ENCODE measurements at regions not wholly inside any gene's neighbourhood (a gene's known extent, or its start where the extent isn't known, plus 50 kb on each side); places are given as distances from the start of the nearest gene placed in this dataset.
"Not testable (repeated sequence)": the region's sequence is repeated elsewhere in the genome, so short reads cannot be mapped to it uniquely, and the experiment has no call there.

DNA sequence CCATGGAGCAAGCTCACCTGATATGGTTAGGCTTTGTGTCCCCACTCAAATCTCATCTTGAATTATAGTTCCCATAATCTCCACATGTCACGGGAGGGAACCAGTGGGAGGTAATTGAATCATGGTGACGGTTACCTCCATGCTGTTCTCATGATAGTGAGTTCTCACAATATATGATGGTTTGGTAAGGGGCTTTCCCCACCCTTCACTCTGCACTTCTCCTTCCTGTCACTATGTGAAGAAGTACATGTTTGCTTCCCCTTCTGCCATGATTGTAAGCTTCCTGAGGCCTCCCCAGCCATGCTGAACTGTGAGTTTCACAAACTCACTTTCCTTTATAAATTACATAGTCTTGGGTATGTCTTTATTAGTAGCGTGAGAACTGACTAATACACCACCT, 435.7 kb upstream of the ID2 start:
- DNase-seq = no peak

DNA sequence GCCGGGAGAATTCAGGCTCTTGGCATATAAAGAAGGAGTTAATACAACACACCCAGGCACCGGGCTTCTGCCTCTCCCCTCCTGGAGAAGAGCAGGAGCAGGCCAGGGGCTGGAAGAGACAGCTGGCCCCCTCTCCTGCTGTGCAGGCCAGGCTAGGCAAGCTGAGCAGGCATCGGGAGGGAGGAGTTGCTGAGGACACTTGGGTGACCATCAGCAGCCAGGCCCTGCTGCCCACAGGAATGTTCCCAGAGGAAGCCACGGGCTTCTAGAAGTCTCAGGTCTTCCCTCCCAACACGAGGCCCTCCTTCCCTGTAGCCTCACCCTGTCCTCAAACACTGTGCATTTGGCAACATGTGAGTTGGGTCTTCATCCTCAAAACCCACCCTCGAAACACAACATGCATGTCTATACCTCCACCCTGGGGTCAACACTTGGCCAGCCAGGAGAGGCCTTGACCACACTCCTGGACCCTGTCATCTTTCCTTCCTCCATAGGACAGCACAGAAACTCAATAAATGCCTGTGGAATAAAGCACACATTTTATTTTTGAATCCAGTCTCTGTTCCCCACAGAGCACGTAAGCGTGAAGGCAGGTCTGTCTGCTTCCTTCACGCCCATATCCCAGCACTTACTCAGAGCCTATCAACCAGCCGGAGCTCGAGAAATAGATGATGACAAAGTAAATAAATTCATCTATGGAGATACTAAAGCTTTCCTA, 433.8 kb upstream of the ID2 start:
- DNase-seq = peak; percentile 35

DNA sequence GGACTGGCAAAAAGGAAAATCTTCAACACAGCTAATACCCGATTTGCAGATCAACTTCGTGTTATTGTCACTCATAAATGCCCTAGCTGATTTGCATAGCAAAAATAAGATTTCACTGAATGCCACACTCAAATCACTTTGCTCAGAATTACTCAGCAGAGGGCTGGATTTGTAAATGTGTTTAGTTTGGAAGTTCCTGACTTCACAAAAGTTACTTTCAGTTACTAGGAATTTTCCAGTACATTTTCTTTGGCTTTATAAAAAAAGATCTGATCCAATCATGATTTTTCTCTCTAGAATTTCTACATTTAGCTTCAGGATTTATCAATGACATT, 433.3 kb upstream of the ID2 start:
- DNase-seq = no peak

DNA sequence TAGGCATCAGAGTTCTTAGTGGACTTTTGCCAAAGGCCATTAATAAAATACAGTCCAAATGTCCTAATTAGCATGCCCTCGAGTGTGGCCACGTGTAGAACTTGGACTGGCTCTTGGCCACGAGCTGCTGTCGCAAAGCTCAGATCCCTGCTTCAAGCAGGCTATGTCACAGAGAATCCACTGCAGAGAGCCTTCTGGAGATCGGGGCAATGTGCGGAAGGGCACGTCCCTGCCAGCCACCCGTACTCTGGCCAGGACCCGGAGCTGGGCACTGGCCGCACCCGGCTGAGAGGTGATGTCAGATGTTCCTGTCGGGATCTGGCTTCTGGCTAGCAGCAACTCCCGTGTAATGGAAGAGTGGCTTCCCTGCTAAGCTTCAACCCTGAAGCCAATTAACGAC, 432.7 kb upstream of the ID2 start:
- DNase-seq = no peak

DNA sequence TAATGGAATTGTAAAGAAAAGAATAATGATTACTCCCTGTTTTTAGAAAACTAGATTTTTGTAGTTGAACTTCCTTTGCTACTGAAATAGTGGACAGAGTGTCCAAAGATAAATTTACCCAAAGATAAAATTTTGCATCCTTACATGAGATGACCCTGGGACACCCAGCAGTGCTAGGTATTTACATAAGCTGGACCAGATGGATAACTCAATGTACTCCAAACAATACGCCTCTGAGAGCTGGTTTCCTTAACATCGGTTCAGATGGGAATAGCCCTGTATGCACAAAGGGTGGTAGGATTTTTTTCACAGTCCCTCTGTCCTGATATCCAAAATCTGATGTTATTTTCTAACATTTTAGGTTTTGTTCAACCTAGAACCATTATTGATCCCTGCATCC, 432.1 kb upstream of the ID2 start:
- DNase-seq = no peak

DNA sequence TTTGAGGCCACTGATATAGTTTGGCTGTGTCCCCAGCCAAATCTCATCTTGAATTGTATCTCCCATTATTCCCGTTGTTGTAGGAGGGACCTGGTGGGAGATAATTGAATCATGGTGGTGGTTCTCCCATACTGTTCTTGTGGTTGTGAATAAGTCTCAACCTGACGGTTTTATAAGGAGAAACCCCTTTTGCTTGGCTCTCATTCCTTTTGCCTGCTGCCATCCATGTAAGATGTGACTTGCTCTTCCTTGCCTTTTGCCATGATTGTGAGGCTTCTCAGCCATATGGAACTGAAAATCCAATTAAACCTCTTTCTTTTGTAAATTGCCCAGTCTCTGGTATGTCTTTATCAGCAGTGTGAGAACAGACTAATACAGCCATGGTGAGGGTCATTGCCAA, 431.6 kb upstream of the ID2 start:
- not testable (repeated sequence) for DNase-seq

DNA sequence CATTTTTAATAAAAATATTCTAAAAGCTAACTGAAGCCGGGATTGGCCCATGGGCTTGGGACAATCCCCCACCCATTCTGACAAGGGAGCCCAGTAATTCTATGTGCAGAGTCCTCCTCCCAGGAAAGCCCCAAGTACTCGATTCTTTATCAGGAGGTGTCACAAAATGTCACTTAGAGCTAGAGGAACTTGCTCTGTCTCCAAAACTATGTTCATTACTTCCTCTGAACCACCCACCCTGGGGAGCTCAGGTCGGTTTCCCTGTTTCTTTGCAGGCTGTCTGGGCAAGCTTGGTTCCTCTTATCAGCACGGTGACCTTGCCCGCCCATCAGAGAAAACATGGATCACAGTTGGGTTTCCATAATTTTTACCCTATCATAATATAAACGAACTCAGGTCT, 430.6 kb upstream of the ID2 start:
- no peak for DNase-seq

DNA sequence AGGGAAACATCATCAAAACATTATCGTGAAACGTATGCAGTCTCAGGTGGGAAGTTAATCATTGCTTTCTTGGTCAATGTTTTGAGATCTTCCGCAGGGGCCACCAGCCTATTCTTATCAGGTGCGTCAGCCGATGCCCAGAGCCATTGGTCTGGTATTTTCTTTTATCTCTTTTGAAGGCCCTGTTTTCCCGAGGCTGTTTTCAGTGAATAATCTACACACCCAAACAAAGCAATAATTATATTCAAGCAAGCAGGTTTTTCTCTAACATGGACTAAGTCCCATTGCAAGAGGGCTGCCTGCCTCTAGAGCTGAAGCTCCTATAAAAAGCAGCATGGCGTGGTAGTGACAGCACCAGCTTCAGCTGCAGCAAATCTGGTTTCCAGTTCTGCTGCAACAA, 430.0 kb upstream of the ID2 start:
- no peak for DNase-seq

DNA sequence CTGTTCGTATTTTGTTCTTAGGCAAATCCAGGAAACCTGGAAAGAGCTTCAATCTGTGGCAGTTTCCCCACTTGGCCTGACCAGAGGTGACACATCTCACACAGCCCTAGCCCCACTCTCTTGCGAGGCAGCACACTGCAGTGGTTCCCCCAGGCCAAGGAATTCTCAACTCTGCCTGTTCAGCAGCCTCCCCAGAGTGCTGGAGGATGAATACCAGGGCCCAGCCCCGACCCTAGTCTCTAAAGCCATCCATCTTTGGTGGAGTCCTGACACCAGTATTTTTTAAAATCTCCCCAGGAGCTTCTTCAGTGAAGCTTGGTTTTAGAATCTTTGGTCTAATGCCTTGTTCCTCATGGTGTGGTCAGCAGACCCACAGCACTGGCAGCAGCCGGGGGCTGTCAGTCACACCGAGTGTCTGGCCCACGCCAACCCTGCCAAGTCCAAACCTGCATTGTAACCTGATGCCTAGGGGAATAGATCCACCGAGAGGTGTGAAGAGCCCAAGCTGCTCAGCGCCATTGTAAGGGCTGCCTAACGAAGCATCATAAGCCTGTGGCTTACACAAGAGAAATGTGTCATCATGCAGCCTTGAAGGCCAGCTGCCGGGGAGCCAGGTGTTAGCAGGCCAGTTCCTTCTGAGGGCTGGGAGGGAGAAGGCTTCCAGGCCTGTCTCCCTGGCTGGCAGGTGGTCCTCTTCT, 428.7 kb upstream of the ID2 start:
- no peak for DNase-seq

DNA sequence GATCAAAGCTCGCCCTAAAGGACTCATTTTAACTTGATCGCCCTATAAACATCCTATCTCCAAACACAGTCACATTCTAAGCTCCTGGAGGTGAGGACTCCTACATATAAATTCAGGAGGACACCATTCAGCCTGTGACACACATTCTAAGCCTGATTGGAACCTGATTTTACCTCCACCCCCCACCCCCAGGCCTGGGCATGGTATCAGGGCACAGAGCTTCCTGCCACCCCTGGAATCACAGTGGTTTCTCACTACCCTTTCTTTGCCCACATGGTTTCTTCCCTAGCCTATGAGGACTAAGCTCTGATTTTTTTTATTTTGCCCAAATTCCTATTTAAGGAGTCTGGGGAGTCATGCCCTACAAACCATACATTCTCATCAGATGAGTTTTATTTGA, 428.1 kb upstream of the ID2 start:
- no peak for DNase-seq

DNA sequence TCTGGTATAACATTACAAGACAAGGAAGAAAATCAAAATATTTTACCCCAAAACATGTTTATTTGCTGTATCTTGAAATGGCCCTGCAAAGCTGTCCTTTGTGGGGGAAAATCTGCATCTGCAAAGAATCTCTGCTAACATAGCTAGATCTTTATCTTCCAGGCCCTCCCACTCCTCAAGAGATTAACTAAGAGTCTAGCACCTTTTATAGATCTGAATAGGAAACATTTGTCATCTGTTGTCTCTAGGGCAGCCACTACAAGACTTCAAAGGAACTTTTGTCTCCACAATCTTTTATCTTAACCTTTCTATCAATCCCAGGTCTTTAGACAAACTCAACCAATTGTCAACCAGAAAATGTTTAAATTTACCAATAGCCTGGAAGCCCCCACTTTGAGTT, 427.6 kb upstream of the ID2 start:
- DNase-seq = not testable (repeated sequence)

DNA sequence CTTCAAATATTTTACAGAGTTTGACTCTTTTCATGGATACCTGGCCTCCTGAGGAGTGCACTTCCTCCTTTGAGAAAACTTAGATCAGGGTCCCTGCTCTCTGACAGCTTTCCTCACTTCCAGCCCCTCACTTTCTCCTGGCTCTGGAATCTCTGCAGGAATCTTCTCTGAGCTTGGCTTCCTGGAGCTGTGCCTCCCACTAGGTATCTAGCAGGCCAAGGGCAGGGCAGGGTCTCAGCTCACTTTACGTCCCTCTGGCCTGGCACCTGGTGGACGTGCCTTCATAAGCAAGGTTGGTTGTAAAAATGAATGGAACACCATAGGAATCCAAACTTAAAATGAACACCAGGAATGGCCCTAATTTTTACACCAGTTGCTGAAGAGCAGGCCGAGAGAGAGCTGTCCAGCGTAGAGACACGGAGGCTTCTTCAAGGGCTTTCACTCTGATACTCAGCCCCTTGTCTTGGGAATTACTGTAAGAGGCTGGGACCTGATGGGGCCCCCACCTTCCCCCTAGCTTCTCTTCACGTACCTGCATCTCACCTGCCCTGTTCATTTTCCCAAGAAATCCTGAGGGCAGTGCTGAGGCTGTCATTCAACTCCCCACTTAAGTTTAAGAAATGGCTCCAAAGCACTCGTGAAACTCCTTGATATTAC, 426.9 kb upstream of the ID2 start:
- no peak for DNase-seq

DNA sequence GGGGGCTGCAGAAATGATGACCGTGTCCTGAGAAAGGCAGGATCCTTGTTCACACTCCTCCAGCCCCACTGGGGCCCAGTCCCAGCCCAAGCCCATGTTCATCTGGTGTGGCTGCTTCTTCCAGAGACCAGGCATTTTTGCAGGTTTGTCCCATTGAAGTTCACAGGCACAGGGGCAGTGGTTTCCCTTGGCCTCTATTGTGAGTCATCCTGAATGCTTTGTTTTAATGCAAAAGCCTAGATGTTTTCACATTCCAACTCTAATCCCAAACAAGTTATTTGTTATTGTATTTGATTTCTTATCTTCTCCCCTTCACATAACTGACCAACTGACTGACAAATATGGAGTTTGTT, 426.4 kb upstream of the ID2 start:
- peak; percentile 21 for DNase-seq

DNA sequence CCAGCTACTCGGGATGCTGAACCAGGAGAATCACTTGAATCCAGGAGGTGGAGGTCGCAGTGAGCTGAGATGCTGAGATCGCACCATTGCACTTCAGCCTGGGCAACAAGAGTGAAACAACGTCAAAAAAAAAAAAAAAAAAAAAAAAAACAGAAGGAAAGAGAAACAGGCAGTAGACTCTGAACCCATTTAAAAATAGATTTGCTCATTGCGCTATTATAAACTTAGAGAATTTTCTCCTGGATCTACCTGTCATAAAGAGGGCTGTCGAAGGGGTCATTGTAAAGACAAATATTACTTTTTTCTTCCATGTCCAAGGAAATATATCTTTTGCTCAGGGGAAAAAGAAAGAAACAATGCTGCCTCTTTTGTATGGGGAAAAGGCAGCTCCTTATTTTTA, 425.0 kb upstream of the ID2 start:
- no peak for DNase-seq

DNA sequence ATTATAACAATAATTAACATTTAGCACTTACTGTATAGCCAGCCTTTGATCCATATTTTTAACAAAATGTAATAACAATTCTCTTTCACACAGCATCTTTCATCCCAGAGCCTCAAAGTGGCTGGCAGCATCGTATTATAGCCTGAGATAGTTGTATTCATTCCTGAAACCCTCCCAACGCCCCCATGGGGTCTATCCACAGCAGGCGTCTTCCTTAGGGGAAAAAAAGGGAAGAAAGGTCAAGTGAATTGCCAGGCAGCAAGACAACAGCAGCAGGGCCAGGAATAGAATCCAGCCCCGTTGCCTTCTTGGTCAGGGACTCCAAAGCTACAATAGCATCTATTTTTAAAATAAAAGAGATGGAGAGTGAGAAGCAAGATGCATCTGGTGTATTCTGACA, 424.4 kb upstream of the ID2 start:
- no peak for DNase-seq

DNA sequence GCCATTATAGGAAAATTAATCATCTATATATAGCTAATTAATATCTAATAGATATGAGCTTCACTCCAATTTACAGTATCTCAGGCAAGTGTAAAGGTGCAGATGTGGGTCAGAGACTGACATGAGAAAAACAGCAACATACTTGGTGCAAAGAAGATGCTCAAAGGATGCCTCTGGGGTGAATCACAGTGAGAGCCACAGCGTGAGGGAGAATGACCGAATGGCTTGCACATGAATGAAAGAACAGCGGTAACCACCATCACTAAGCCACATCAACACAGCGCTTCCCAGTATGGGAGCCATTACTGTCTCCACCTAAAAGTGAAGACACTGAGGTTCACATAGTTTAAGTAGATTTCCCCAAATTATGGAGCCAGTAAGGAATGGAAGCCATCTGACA, 423.4 kb upstream of the ID2 start:
- peak; percentile 42 for DNase-seq

DNA sequence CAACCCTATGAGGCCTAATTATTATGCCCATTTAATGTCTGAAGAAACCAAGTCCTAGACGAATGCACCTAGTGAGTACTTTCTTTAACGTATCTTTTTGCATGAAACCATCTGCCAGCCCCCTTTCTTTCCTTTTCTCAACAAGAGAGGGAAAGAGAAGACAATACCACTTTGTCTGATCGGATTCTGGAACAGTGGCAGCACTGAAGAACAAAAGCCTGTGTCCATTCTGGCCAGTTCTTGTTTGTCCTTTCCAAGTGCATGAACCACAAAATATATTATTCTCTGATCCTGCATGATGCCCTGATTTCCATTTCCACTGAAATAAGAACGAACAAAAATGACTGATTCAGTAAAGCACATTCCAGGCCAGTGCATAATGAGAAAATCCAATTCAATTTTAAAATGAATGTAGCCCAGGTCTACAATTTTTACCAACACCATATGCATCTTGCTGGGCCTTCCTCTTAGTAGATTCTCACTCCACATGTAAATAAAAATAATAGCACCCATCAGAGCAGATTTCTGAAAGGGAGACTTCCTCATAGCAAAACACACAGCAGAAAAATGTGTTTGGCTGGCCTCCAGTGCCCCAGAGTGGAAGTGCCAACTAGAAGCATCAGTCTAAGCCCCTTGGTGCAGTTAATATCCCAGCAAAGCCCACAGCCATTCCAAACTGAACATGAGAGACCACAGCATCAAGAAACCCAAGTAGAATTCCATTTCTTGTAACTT, 422.6 kb upstream of the ID2 start:
- no peak for DNase-seq

DNA sequence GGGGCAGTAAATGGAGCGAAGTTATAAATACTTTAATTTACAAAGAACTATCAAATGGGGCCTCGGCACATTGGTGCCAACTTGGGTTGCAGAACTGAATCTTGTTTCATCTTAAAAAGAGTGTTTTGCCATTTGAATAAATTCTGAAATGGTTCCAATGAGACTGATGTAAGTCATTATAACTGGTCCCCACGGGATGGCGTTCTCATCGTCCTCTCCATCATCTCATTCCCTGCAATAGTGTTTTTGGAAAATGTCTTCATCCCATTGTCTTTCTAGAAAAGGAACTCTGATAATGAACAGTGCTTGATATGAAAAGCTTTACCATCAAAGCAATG, 422.0 kb upstream of the ID2 start:
- DNase-seq = no peak

DNA sequence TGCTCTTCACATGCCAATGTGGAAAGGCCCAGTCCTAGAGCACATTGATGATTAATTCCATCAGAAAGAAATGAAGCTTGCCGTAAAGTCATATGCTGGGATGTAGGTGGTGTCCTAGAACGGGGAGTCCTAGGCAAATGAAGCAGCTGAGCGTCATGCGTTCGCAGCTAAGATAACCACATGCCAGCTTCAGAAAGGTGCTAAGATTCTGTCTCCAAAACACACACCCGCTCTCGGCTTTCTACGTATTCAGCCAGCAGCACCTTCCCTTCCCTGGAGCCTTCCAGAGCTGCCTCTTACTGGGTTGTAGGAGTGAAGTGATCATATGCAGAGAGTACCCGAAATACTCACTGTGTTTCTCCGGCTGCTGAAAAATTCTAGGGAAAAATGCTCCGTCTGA, 421.6 kb upstream of the ID2 start:
- DNase-seq = no peak

DNA sequence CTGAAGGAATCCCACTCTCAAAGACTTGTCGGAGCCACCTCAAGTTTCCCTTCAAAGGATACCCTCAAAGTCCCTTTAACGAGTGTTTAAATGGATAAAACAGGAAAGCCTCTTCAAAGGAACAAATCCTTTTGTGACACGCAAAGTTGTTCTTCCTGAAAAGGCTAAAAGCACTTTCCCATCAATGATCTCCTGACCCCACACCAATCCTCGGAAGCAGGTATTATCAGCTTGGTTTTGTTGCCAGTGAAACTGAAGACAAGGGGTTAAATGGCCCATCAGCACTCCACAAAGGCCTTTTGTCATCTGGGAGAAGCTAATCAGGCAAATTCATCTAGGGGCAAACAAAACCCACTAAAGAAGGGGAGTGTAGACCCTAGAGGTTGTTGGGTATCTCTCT, 418.0 kb upstream of the ID2 start:
- no peak for DNase-seq

DNA sequence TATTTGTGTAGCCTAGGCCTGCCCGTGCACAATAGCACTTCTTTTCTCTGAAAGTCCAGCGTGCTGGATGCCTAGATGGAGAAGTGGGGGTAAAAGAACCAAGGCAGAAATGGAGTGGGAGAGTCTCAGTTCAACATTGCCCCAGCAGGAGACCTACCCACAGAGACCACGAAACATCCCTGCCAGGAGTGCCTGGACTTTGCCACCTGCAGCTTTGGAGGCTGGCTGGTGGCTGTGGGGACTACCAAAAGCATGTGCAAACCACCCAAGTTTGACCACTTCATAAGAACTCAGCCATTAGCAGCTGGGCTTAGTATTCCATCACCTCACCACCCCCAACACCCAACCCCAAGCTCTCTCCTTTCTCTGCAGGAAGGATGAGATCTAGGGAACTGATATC, 416.9 kb upstream of the ID2 start:
- DNase-seq = peak; percentile 62

DNA sequence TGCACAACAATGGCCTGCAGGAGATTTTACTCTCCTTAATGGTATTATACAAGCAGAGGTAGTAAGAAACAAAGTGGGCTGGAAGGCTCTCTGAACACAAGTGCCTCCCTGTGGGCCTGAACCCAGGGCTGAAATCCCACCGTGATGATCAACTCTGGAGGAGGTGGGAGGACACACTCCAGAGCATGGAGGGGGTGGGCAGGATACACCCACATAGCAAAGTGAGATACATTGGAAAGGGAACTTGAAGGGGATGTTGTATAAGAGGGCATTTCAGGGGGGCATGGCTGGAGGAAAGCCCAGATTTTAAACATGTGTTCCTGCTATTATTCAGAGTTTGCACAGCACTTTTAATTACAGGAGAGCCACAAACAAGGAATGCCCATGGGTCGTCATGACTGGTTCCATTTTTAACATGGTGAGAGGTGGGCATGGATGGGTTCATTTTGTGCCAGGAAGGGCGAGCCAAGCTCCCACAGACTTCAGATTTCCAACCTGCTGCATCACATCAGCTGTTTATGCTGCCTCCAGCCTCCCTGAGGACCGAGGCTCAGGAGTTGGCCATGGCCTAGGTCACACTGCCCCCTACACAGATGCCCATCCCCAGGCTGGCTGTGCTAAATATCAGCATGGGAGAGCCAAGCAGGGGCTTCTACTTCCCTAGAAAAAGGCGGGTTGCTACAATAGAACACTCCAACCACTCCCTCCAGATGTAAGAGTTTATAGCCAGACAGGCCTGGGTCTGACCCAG, 416.2 kb upstream of the ID2 start:
- no peak for DNase-seq

DNA sequence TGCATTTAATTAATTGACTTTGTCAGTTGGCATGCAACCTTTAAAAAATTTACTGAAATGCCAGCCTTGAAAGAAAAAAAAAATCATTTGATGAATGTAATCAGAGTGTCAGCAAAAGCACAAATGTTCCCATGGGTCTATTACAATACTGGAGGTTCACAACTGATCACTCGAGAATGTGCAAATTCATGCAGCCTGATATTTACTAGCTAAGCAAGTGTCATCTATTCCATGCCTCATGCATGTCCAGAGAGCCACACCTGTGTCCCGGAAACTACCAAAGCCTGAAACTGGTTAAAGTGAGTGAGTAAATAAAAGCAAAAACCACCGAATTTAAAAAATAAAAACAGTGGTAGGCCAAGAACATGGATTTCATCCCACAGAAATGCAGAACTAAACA, 415.3 kb upstream of the ID2 start:
- DNase-seq = no peak

Data from fibroblast of skin of scalp (primary cell).